SK-N-SH (cell line): ENCODE measurements at regions not wholly inside any gene's neighbourhood (a gene's known extent, or its start where the extent isn't known, plus 50 kb on each side); places are given as distances from the start of the nearest gene placed in this dataset.

Source experiments
- CTCF ChIA-PET: fragments of 300-600, 350-600 bp; formaldehyde crosslinking; extraction: SDS; loops from one replicate; lab custom pipeline; 2021; lab: Yijun Ruan, JAX
- POLR2A ChIA-PET: fragments of 350-600 bp; sonication (Branson Sonifier 250); formaldehyde crosslinking; extraction: SDS; loops from one replicate; lab custom pipeline; 2020; ENCODE audit warnings: antibody characterized with exemption, inconsistent platforms; lab: Yijun Ruan, JAX
- DNase-seq: peaks from one replicate; pipeline ENCODE4 v3.0.0; 2012
- H2AFZ ChIP-seq: fragments of 200-600 bp; sonication (generic); 2 replicates; pipeline ENCODE4 v1.8.1; 2016; ENCODE audit warnings: antibody characterized with exemption, mild to moderate bottlenecking, low read depth
- H3F3A ChIP-seq: fragments of 200-600 bp; sonication (generic); replicated peaks from 2 replicates; pipeline ENCODE3; 2016; ENCODE audit warnings: antibody characterized with exemption, mild to moderate bottlenecking; ENCODE audit not compliant: insufficient read depth
- H3K27ac ChIP-seq, 2 experiments: fragments of 200-500 bp in 1 of 2; fragments of 200-600 bp in 1 of 2; sonication (Bioruptor generic) in 1 of 2; sonication (generic), shearing (Covaris generic) in 1 of 2; 2 replicates each; pipeline versions ENCODE4 v1.5.1 to v1.6.1; 2014 to 2016; ENCODE audit warnings: low read depth in 2 of 2, inconsistent platforms in 1 of 2, low read length in 1 of 2, mild to moderate bottlenecking in 1 of 2, mixed read lengths in 1 of 2
- H3K27me3 ChIP-seq: fragments of 200-600 bp; sonication (generic), shearing (Covaris generic); 2 replicates; pipeline ENCODE4 v1.6.1; 2016; ENCODE audit warnings: mixed run types; ENCODE audit not compliant: insufficient read depth
- H3K36me3 ChIP-seq, 2 experiments: fragments of 200-500 bp in 1 of 2; fragments of 200-600 bp in 1 of 2; sonication (Bioruptor generic) in 1 of 2; sonication (generic) in 1 of 2; replicated peaks in 1 of 2; 2 replicates each; pipeline versions ENCODE3 to v1.5.1; 2014 to 2016; ENCODE audit warnings: low read length in 1 of 2, mild to moderate bottlenecking in 1 of 2; ENCODE audit not compliant: insufficient read depth in 2 of 2, control insufficient read depth in 1 of 2
- H3K4me1 ChIP-seq, 2 experiments: fragments of 200-500 bp in 1 of 2; fragments of 200-600 bp in 1 of 2; sonication (Bioruptor generic) in 1 of 2; sonication (generic), shearing (Covaris generic) in 1 of 2; 2 replicates each; pipeline versions ENCODE4 v1.5.1 to v1.6.1; 2014 to 2016; ENCODE audit warnings: low read depth in 1 of 2, low read length in 1 of 2, mixed run types in 1 of 2; ENCODE audit not compliant: insufficient read depth in 2 of 2, control insufficient read depth in 1 of 2
- H3K4me2 ChIP-seq: fragments of 200-600 bp; sonication (generic), shearing (Covaris generic); 2 replicates; pipeline ENCODE4 v1.6.1; 2017; ENCODE audit warnings: mixed run types
- H3K4me3 ChIP-seq, 2 experiments: fragments of 200-500 bp in 1 of 2; fragments of 200-600 bp in 1 of 2; sonication (Bioruptor generic) in 1 of 2; sonication (generic), shearing (Covaris generic) in 1 of 2; 2 replicates each; pipeline versions ENCODE4 v1.5.1 to v1.8.1; 2014 to 2016; ENCODE audit warnings: low read depth in 2 of 2, inconsistent platforms in 1 of 2, low read length in 1 of 2, mild to moderate bottlenecking in 1 of 2, mixed read lengths in 1 of 2, moderate library complexity in 1 of 2
- H3K79me2 ChIP-seq: fragments of 200-600 bp; sonication (generic); 2 replicates; pipeline ENCODE4 v1.8.1; 2017; ENCODE audit warnings: mild to moderate bottlenecking; ENCODE audit not compliant: insufficient read depth
- H3K9ac ChIP-seq: fragments of 200-600 bp; sonication (generic); 2 replicates; pipeline ENCODE4 v1.6.1; 2017; ENCODE audit warnings: mixed run types
- H3K9me2 ChIP-seq: fragments of 200-600 bp; sonication (generic); 2 replicates; pipeline ENCODE4 v1.6.1; 2017; ENCODE audit warnings: mixed run types
- H3K9me3 ChIP-seq: fragments of 200-600 bp; sonication (generic); 2 replicates; pipeline ENCODE4 v1.6.1; 2017; ENCODE audit warnings: mixed run types, mild to moderate bottlenecking, moderate library complexity
- H4K20me1 ChIP-seq: fragments of 200-600 bp; sonication (generic); 2 replicates; pipeline ENCODE4 v1.6.1; 2017; ENCODE audit warnings: mild to moderate bottlenecking, mixed run types; ENCODE audit not compliant: insufficient read depth
- CHD2 ChIP-seq: fragments of 150-350 bp; IDR thresholded peaks from 2 replicates; pipeline ENCODE4 v1.6.1; 2018; ENCODE audit warnings: low read length; ENCODE audit not compliant: partially characterized antibody
- CTCF ChIP-seq: fragments of 200-600 bp; sonication (generic); IDR thresholded peaks from 2 replicates; pipeline ENCODE4 v1.6.1; 2017; ENCODE audit warnings: antibody characterized with exemption, mild to moderate bottlenecking, moderate library complexity
- ELF1 ChIP-seq: IDR thresholded peaks from 2 replicates; pipeline ENCODE4 v1.4.0; 2012
- EZH2phosphoT487 ChIP-seq: fragments of 200-600 bp; sonication (generic); IDR thresholded peaks from 2 replicates; pipeline ENCODE4 v1.6.1; 2017; ENCODE audit warnings: low read depth, mixed run types, mild to moderate bottlenecking, antibody characterized with exemption, moderate library complexity, borderline replicate concordance
- FOSL2 ChIP-seq: IDR thresholded peaks from 2 replicates; pipeline ENCODE4 v1.4.0; 2012; ENCODE audit warnings: low read depth, mild to moderate bottlenecking, moderate library complexity, borderline replicate concordance
- FOXJ3 ChIP-seq: sonication (generic); formaldehyde crosslinking; IDR thresholded peaks from 2 replicates; pipeline ENCODE4 v1.5.1; 2020; ENCODE audit warnings: mild to moderate bottlenecking, missing genetic modification reagents
- IRF3 ChIP-seq: fragments of 150-350 bp; IDR thresholded peaks from 2 replicates; pipeline ENCODE4 v1.6.1; 2016; ENCODE audit warnings: mild to moderate bottlenecking, low read depth, low read length
- MAX ChIP-seq: IDR thresholded peaks from 2 replicates; pipeline ENCODE4 v1.4.0; 2012; ENCODE audit warnings: low read depth
- NFIC ChIP-seq: IDR thresholded peaks from 2 replicates; pipeline ENCODE4 v1.4.0; 2012; ENCODE audit warnings: borderline replicate concordance
- NRF1 ChIP-seq: IDR thresholded peaks from 2 replicates; pipeline ENCODE4 v1.6.1; 2012; ENCODE audit warnings: low read depth, mild to moderate bottlenecking, low read length
- PBX3 ChIP-seq: IDR thresholded peaks from 2 replicates; pipeline ENCODE4; 2012
- RCOR1 ChIP-seq: fragments of 150-350 bp; IDR thresholded peaks from 2 replicates; pipeline ENCODE4 v1.6.1; 2017; ENCODE audit warnings: antibody characterized with exemption, low read length
- RXRA ChIP-seq: IDR thresholded peaks from 2 replicates; pipeline ENCODE4 v1.4.0; 2012; ENCODE audit warnings: low read depth, mild to moderate bottlenecking, borderline replicate concordance
- TAF1 ChIP-seq: IDR thresholded peaks from 2 replicates; pipeline ENCODE4 v1.6.1; 2012; ENCODE audit warnings: low read depth, mild to moderate bottlenecking, low read length, moderate library complexity, borderline replicate concordance
- TEAD4 ChIP-seq: IDR thresholded peaks from 2 replicates; pipeline ENCODE4 v1.4.0; 2012; ENCODE audit warnings: mild to moderate bottlenecking, borderline replicate concordance; ENCODE audit not compliant: insufficient read depth
- YY1 ChIP-seq: IDR thresholded peaks from 2 replicates; pipeline ENCODE4 v1.4.0; 2012; ENCODE audit warnings: low read depth, mild to moderate bottlenecking
- ZBTB33 ChIP-seq: IDR thresholded peaks from 2 replicates; pipeline ENCODE4 v1.4.0; 2012; ENCODE audit warnings: low read depth, borderline replicate concordance
- WGBS: methylation state at CpG from one replicate; pipeline ENCODE4 v1.1.6; 2017; ENCODE audit warnings: low lambda C conversion rate; 5-methylcytosine and 5-hydroxymethylcytosine counted together
- TF ChIP-seq, protein P1 (sequence below): IDR thresholded peaks from 2 replicates; pipeline ENCODE4 v1.4.0; 2012; ENCODE audit warnings: low read depth, borderline replicate concordance

GRCh38 chr1:30335997-30336390 is 387.4 kb downstream of the MATN1 start:
- H3K9me3 ChIP-seq = no peaks in the 10 kb centered on the region
- no peak overlapping the region for H3K9ac ChIP-seq
- no peaks in the 10 kb centered on the region for H3K79me2 ChIP-seq
- H3K4me1 ChIP-seq = peaks cover 0 to 7% of the 10 kb centered on the region in 2 experiments; a peak in 1 of 4 replicates
- no peaks in the 10 kb centered on the region for H3K27me3 ChIP-seq
- H3K27ac ChIP-seq = no peak overlapping the region
- no peak overlapping the region for H2AFZ ChIP-seq
- ChIA-PET CTCF (interaction anchor here (0.6 to 2.8 kb wide), 3 partner anchors 12 to 48 kb away, joined by 3 to 18 read pairs (median 3); no protein-coding TSS in a partner anchor), POLR2A (no interaction called here)
- TF ChIP-seq FOSL2 (no peak), MAX (no peak), CHD2 (no peak), YY1 (no peak), TAF1 (no peak), ELF1 (no peak), PBX3 (no peak), IRF3 (no peak), FOXJ3 (CRISPR knock-in tag) (no peak), CTCF (no peak)
- no peak overlapping the region for H3K4me3 ChIP-seq
- 38% methylated on average over 1 of the region's 2 CpGs for WGBS
- no peak for DNase-seq
- H3K4me2 ChIP-seq = no peak overlapping the region
- no peaks in the 10 kb centered on the region for H3K9me2 ChIP-seq
- H3F3A ChIP-seq = no peaks in the 10 kb centered on the region
- H3K36me3 ChIP-seq = no peaks in the 10 kb centered on the region
- no peaks in the 10 kb centered on the region for H4K20me1 ChIP-seq

DNA sequence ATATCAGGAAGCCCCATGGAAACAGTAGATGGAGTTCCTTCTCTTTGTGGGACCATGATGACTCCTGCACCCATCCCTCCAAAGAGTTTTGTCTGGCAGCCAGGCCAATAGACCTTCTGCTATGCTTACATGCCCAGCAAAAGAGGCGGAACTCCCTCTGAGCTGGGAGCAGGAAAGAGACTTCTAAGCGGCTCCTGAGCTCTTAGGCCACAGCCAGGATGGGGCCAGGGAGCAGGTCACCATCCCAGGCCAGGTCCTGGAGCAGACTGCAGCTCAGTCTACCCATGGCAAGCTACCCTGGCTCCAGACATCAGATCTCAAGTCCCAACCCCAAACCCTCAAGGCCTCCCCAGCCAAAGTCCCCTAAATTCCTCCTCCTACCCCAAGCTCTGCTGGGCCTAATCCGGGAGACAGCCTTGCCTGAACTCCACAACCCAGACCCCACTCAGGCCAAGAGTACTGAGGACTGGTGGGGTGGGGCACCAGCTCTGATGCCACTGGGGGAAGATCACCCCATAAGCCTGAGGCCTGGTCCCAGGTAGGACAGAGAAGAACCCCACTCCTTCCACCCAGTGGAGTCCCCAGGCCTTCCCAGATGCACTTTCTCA is 387.9 kb downstream of the MATN1 start:
- DNase-seq = no peak
- no peak overlapping the region for H3K4me3 ChIP-seq
- H3K36me3 ChIP-seq = no peaks in the 10 kb centered on the region
- no peak overlapping the region for H3K4me2 ChIP-seq
- H2AFZ ChIP-seq = no peak overlapping the region
- H3K4me1 ChIP-seq = peaks cover 0 to 7% of the 10 kb centered on the region in 2 experiments; a peak in 1 of 4 replicates
- H3K79me2 ChIP-seq = no peaks in the 10 kb centered on the region
- ChIA-PET CTCF (interaction anchor here (0.6 to 2.8 kb wide), 4 partner anchors 12 to 47 kb away, joined by 3 to 18 read pairs (median 3); no protein-coding TSS in a partner anchor), POLR2A (no interaction called here)
- no peaks in the 10 kb centered on the region for H4K20me1 ChIP-seq
- H3K27ac ChIP-seq = no peak overlapping the region
- no peaks in the 10 kb centered on the region for H3K9me3 ChIP-seq
- no peaks in the 10 kb centered on the region for H3K27me3 ChIP-seq
- no peaks in the 10 kb centered on the region for H3K9me2 ChIP-seq
- 8% methylated on average over 2 of the region's 3 CpGs for WGBS
- no peaks in the 10 kb centered on the region for H3F3A ChIP-seq
- H3K9ac ChIP-seq = no peak overlapping the region
- TF ChIP-seq NRF1 = no peak
- TF ChIP-seq, protein P1, sequence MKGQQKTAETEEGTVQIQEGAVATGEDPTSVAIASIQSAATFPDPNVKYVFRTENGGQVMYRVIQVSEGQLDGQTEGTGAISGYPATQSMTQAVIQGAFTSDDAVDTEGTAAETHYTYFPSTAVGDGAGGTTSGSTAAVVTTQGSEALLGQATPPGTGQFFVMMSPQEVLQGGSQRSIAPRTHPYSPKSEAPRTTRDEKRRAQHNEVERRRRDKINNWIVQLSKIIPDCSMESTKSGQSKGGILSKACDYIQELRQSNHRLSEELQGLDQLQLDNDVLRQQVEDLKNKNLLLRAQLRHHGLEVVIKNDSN = no peak
- no peak for TF ChIP-seq NFIC
- TF ChIP-seq RCOR1 = no peak
- no peak for TF ChIP-seq CHD2
- TF ChIP-seq RXRA = no peak
- TF ChIP-seq EZH2phosphoT487 = no peak
- no peak for TF ChIP-seq TEAD4
- no peak for TF ChIP-seq ZBTB33
